ENCODE measurements at regions not wholly inside any gene's neighbourhood (a gene's known extent, or its start where the extent isn't known, plus 50 kb on each side); places are given as distances from the start of the nearest gene placed in this dataset.

DNA sequence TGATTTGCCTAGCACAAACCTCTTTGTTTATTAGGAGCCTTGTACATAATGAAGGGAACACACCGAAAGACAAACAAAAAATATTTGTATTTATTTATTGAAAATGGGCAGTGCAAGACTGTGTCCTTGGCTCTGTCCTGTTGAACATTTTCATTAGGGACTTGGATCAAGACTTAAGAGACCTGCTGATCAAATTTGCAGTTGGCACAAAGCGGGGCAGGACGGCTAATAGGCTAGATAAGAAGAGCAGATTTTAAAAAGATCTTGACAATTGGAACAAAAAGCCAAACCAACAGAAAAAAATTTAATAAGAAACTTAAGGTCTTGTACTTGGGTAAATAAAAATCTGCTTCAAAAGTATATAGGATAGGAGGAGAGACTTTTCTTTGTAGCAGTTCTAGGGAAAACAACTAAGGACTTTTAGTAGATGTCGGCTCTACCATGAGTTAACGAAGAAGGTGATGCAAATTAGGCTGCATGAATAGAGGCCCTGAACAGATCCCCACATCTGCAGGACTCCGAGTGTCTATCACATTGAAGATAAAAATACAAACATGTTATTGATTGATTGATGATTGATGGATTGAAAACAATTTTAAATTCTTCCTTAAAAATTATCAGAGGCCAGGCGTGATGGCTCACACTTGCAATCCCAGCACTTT lies 124.1 kb upstream of the SPACA1 start:
- Histone ChIP-seq H3K27ac (no peak overlapping the region), H3K4me1 (no peaks in the 10 kb centered on the region), H3K36me3 (no peaks in the 10 kb centered on the region), H3K27me3 (no peaks in the 10 kb centered on the region), H3K4me3 (no peak overlapping the region), H3K9me3 (no peaks in the 10 kb centered on the region)
- DNase-seq (ENCODE audit: extremely low spot score in 2 of 2) = no peak
- TF ChIP-seq POLR2A (IDR thresholded peaks at IDR 0.05) (no peak), POLR2AphosphoS5 (IDR thresholded peaks at IDR 0.05; ENCODE audit: insufficient read depth in 1 of 2, low read depth in 1 of 2) (no peak), CTCF (IDR thresholded peaks at IDR 0.05) (no peak)
- intact Hi-C loops (cut with DNase I) = no loop called here

DNA sequence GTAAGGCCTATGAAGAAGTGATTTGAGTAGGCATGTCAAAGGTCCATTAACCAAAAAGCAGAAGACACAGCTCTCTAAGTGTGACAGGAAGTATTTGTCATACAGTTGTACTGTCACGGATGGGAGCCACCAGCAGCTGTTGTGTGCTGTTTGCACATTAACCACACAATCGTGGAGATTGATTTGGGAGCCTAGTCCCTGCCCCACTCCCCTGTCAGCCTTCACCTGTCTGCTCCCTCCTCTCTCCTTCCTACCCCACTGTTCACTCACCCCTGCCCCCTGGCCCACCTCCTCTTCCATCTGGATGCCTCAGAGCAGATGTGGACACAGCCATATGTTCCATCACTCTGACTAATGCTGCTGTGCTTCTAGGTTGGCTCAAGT lies 124.7 kb upstream of the SPACA1 start:
- intact Hi-C loops (cut with DNase I) = no loop called here
- DNase-seq (ENCODE audit: extremely low spot score in 2 of 2) = no peak

DNA sequence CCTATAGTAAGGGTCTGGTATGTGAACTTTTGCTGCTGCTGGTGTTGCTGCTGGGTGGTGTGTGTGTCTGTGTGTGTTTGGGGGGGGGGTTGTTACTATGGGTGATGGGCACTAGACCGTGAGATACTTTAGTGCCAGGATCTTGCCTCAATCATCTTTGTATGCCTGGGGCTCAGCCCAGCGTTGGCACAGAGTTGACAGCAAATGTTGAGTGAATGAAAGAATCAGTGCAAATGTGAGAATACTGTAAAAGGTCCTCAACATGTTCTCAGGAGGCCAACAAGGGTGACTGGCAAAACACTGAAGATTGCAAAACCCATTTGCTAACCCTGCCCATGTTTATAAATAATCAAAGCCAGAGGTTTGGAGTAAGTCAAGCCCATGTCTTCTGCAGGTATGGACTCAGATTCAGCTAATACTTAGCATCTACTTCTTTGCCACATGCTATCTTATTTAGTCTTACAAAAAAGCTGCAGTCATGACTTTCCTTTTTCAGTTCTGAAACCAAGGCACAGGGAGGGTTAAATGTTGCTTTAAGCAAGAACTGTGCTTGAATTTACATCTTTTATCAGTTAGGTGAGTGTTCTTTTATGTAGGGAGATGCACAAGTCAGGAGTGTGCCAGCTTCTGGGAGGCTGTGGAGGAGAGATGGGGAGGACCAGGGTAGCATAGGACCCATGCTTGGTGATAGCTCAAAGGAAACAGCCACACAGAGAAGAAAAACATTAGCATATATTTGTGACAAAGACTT lies 125.3 kb upstream of the SPACA1 start:
- no peak for TF ChIP-seq POLR2AphosphoS5 (IDR thresholded peaks at IDR 0.05; ENCODE audit: insufficient read depth in 1 of 2, low read depth in 1 of 2)
- no peak for TF ChIP-seq POLR2A (IDR thresholded peaks at IDR 0.05)
- no peak for TF ChIP-seq CTCF (IDR thresholded peaks at IDR 0.05)
- Histone ChIP-seq H3K4me1 (no peaks in the 10 kb centered on the region), H3K9me3 (no peaks in the 10 kb centered on the region), H3K27ac (no peak overlapping the region), H3K4me3 (no peak overlapping the region), H3K27me3 (no peaks in the 10 kb centered on the region), H3K36me3 (no peaks in the 10 kb centered on the region)
- intact Hi-C loops (cut with DNase I) = no loop called here
- no peak for DNase-seq (ENCODE audit: extremely low spot score in 2 of 2)

More for the DNA sequence above, 124.7 kb upstream of the SPACA1 start:
- no peaks in the 10 kb centered on the region for H3K9me3 ChIP-seq
- TF ChIP-seq POLR2A (IDR thresholded peaks at IDR 0.05) (no peak), POLR2AphosphoS5 (IDR thresholded peaks at IDR 0.05; ENCODE audit: insufficient read depth in 1 of 2, low read depth in 1 of 2) (no peak), CTCF (IDR thresholded peaks at IDR 0.05) (no peak)
- no peak overlapping the region for H3K27ac ChIP-seq
- no peaks in the 10 kb centered on the region for H3K4me1 ChIP-seq
- H3K27me3 ChIP-seq = no peaks in the 10 kb centered on the region
- no peak overlapping the region for H3K4me3 ChIP-seq
- no peaks in the 10 kb centered on the region for H3K36me3 ChIP-seq

GRCh38 chr6:87921034-87921433 lies 126.6 kb upstream of the SPACA1 start:
- TF ChIP-seq POLR2A (IDR thresholded peaks at IDR 0.05) (no peak), POLR2AphosphoS5 (IDR thresholded peaks at IDR 0.05; ENCODE audit: insufficient read depth in 1 of 2, low read depth in 1 of 2) (no peak), CTCF (IDR thresholded peaks at IDR 0.05) (no peak)

GRCh38 chr6:87920245-87920644 lies 127.4 kb upstream of the SPACA1 start:
- H3K36me3 ChIP-seq = no peaks in the 10 kb centered on the region
- TF ChIP-seq CTCF (IDR thresholded peaks at IDR 0.05) (no peak), POLR2AphosphoS5 (IDR thresholded peaks at IDR 0.05; ENCODE audit: insufficient read depth in 1 of 2, low read depth in 1 of 2) (no peak), POLR2A (IDR thresholded peaks at IDR 0.05) (no peak)
- H3K4me3 ChIP-seq = no peak overlapping the region
- no peak for DNase-seq (ENCODE audit: extremely low spot score in 2 of 2)
- H3K27ac ChIP-seq = no peak overlapping the region
- H3K27me3 ChIP-seq = no peaks in the 10 kb centered on the region
- H3K9me3 ChIP-seq = no peaks in the 10 kb centered on the region
- no peaks in the 10 kb centered on the region for H3K4me1 ChIP-seq
- intact Hi-C loops (cut with DNase I) = no loop called here

More at GRCh38 chr6:87921034-87921433, 126.6 kb upstream of the SPACA1 start:
- DNase-seq (ENCODE audit: extremely low spot score in 2 of 2) = no peak
- intact Hi-C loops (cut with DNase I) = no loop called here
- Histone ChIP-seq H3K9me3 (no peaks in the 10 kb centered on the region), H3K27me3 (no peaks in the 10 kb centered on the region), H3K4me1 (no peaks in the 10 kb centered on the region), H3K4me3 (no peak overlapping the region), H3K36me3 (no peaks in the 10 kb centered on the region), H3K27ac (no peak overlapping the region)
